ENCODE measurements at regions not wholly inside any gene's neighbourhood (a gene's known extent, or its start where the extent isn't known, plus 50 kb on each side); places are given as distances from the start of the nearest gene placed in this dataset.
"Not testable (repeated sequence)": the region's sequence is repeated elsewhere in the genome, so short reads cannot be mapped to it uniquely, and the experiment has no call there.

- FAIRE-seq, result not testable (repeated sequence)
Observed at GRCh38 chr15:20680257-20680815, 138.7 kb upstream of the GOLGA6L6 start.

GRCh38 chr15:20672470-20672869 is 130.9 kb upstream of the GOLGA6L6 start:
- FAIRE-seq, result no peak

GRCh38 chr15:20671675-20672074 is 130.1 kb upstream of the GOLGA6L6 start:
- peak; percentile 90 for FAIRE-seq

- FAIRE-seq, result not testable (repeated sequence)
Observed at GRCh38 chr15:20666410-20666809, 124.8 kb upstream of the GOLGA6L6 start.

- FAIRE-seq, result no peak
Observed at GRCh38 chr15:20665653-20666052, 124.1 kb upstream of the GOLGA6L6 start.

GRCh38 chr15:20659265-20659664 is 117.7 kb upstream of the GOLGA6L6 start:
- no peak for FAIRE-seq

GRCh38 chr15:20658024-20658423 is 116.4 kb upstream of the GOLGA6L6 start:
- FAIRE-seq, result no peak

GRCh38 chr15:20657084-20657483 is 115.5 kb upstream of the GOLGA6L6 start:
- FAIRE-seq, result no peak

- FAIRE-seq, result no peak
Observed at GRCh38 chr15:20652914-20653313, 111.3 kb upstream of the GOLGA6L6 start.

- not testable (repeated sequence) for FAIRE-seq
Observed at GRCh38 chr15:20648402-20648975, 106.9 kb upstream of the GOLGA6L6 start.

GRCh38 chr15:20646529-20647142 is 105.0 kb upstream of the GOLGA6L6 start:
- no peak for FAIRE-seq

GRCh38 chr15:20645956-20646355 is 104.4 kb upstream of the GOLGA6L6 start:
- no peak for FAIRE-seq

GRCh38 chr15:20644896-20645295 is 103.3 kb upstream of the GOLGA6L6 start:
- FAIRE-seq, result no peak

- no peak for FAIRE-seq
Observed at GRCh38 chr15:20643829-20644425, 102.3 kb upstream of the GOLGA6L6 start.

- FAIRE-seq, result no peak
Observed at GRCh38 chr15:20643024-20643770, 101.6 kb upstream of the GOLGA6L6 start.

GRCh38 chr15:20642054-20642767 is 100.6 kb upstream of the GOLGA6L6 start:
- FAIRE-seq, result no peak

- FAIRE-seq, result not testable (repeated sequence)
Observed at GRCh38 chr15:20640427-20640826, 98.8 kb upstream of the GOLGA6L6 start.

GRCh38 chr15:20639224-20639623 is 97.6 kb upstream of the GOLGA6L6 start:
- not testable (repeated sequence) for FAIRE-seq

GRCh38 chr15:20637499-20637898 is 95.9 kb upstream of the GOLGA6L6 start:
- not testable (repeated sequence) for FAIRE-seq

GRCh38 chr15:20629526-20629925 is 87.9 kb upstream of the GOLGA6L6 start:
- FAIRE-seq, result not testable (repeated sequence)

- FAIRE-seq, result not testable (repeated sequence)
Observed at GRCh38 chr15:20628538-20628937, 86.9 kb upstream of the GOLGA6L6 start.

GRCh38 chr15:20625469-20625868 is 83.9 kb upstream of the GOLGA6L6 start:
- not testable (repeated sequence) for FAIRE-seq

- FAIRE-seq, result not testable (repeated sequence)
Observed at GRCh38 chr15:20624085-20624484, 82.5 kb upstream of the GOLGA6L6 start.

Data from islet of Langerhans (tissue), 1 donor.